ENCODE measurements at regions not wholly inside any gene's neighbourhood (a gene's known extent, or its start where the extent isn't known, plus 50 kb on each side); places are given as distances from the start of the nearest gene placed in this dataset.

GRCh38 chr2:221724631-221725203 lies 152.6 kb upstream of the EPHA4 start:
- POLR2A ChIA-PET (ENCODE audit: partially characterized antibody) = no interaction called here
- no peak overlapping the region for H3K9ac ChIP-seq (replicated peaks in 1 of 4; ENCODE audit: extremely low read depth in 1 of 4, low read depth in 3 of 4, low read length in 3 of 4)
- H3K18ac ChIP-seq (ENCODE audit: extremely low read depth, low read length) = no peak overlapping the region
- no peaks in the 10 kb centered on the region; the same call in 1 of the 2 replicates for H3K23me2 ChIP-seq (ENCODE audit: low read depth, low read length)
- H3K56ac ChIP-seq (replicated peaks; ENCODE audit: insufficient read length, low read depth, low read length) = no peak overlapping the region
- H3K79me1 ChIP-seq (ENCODE audit: low read depth, low read length) = no peaks in the 10 kb centered on the region
- 83% methylated on average over 1 of the region's 1 CpG; no CpG with 5 or more reads in 1 of the 2 experiments for WGBS, 2 experiments (ENCODE audit: extremely low coverage in 1 of 2, insufficient coverage in 1 of 2, insufficient read length in 1 of 2, insufficient replicate concordance in 2 of 2, low coverage in 1 of 2, low lambda C conversion rate in 2 of 2, missing lambda C conversion rate in 1 of 2)
- no peak overlapping the region for H4K91ac ChIP-seq (replicated peaks; ENCODE audit: insufficient read length, low read length)
- H3K9me3 ChIP-seq (ENCODE audit: insufficient read depth in 2 of 2, low read depth in 1 of 2, low read length in 1 of 2) = peaks cover 8 to 18% of the 10 kb centered on the region in 2 experiments; a peak in 3 of 4 replicates
- H3K4ac ChIP-seq (replicated peaks; ENCODE audit: insufficient read length, low read depth, low read length) = no peak overlapping the region
- no peaks in the 10 kb centered on the region for H3K4me1 ChIP-seq (replicated peaks in 1 of 4; ENCODE audit: control insufficient read depth in 3 of 4, insufficient read depth in 4 of 4, low read length in 3 of 4)
- no peak overlapping the region for H4K8ac ChIP-seq (ENCODE audit: extremely low read depth, insufficient read depth, low read length)
- H2BK120ac ChIP-seq (replicated peaks; ENCODE audit: low read depth, low read length) = no peak overlapping the region
- no peaks in the 10 kb centered on the region for H3K36me3 ChIP-seq (ENCODE audit: control insufficient read depth in 2 of 4, insufficient read depth in 4 of 4, low read length in 3 of 4)
- no peak for DNase-seq (ENCODE audit: low read depth in 1 of 2, low spot score in 2 of 2)
- H3K23ac ChIP-seq (ENCODE audit: insufficient read length) = no peak overlapping the region
- CTCF ChIA-PET (ENCODE audit: partially characterized antibody) = no interaction called here
- no peak overlapping the region for H4K5ac ChIP-seq (ENCODE audit: insufficient read length, low read depth, low read length)
- H2BK15ac ChIP-seq (ENCODE audit: low read length) = no peak overlapping the region
- no peaks in the 10 kb centered on the region for H3K79me2 ChIP-seq (ENCODE audit: control insufficient read depth in 1 of 2, insufficient read depth in 2 of 2, low read length in 2 of 2)
- H3K27ac ChIP-seq (ENCODE audit: low read depth, low read length) = no peak overlapping the region
- no peak for FAIRE-seq
- H2BK20ac ChIP-seq (ENCODE audit: low read length) = no peak overlapping the region
- H3K14ac ChIP-seq (ENCODE audit: insufficient read length) = no peak overlapping the region
- no peak overlapping the region for H3K4me3 ChIP-seq (ENCODE audit: extremely low read depth in 1 of 4, insufficient read depth in 2 of 4, low read depth in 3 of 4, low read length in 4 of 4)
- H2BK12ac ChIP-seq (ENCODE audit: low read depth, low read length) = no peak overlapping the region
- H4K20me1 ChIP-seq (replicated peaks in 1 of 2; ENCODE audit: control insufficient read depth in 1 of 2, insufficient read depth in 2 of 2, low read length in 2 of 2) = no peaks in the 10 kb centered on the region
- H2AK5ac ChIP-seq (ENCODE audit: low read depth, low read length) = no peak overlapping the region
- no peak overlapping the region for H2BK5ac ChIP-seq (ENCODE audit: low read depth, low read length)
- no peak overlapping the region for H3K4me2 ChIP-seq (ENCODE audit: insufficient read depth in 1 of 2, low read depth in 2 of 2, low read length in 2 of 2)
- H3K27me3 ChIP-seq (replicated peaks in 1 of 4; ENCODE audit: control insufficient read depth in 3 of 4, extremely low read depth in 1 of 4, insufficient read depth in 3 of 4, low read length in 3 of 4) = no peaks in the 10 kb centered on the region
- H2AFZ ChIP-seq (ENCODE audit: low read length) = no peak overlapping the region
- TF ChIP-seq SRF (IDR thresholded peaks at IDR 0.05; ENCODE audit: low read depth, low read length) (no peak), TEAD4 (IDR thresholded peaks at IDR 0.05; ENCODE audit: low read depth, low read length) (no peak), MAFK (IDR thresholded peaks at IDR 0.05; ENCODE audit: low read depth, low read length) (no peak), HDAC2 (IDR thresholded peaks at IDR 0.05; ENCODE audit: borderline replicate concordance in 1 of 2, low read depth in 2 of 2, low read length in 2 of 2) (no peak), POLR2AphosphoS5 (IDR thresholded peaks at IDR 0.05; ENCODE audit: low read depth, low read length) (no peak), CTCF (IDR thresholded peaks at IDR 0.05; ENCODE audit: control extremely low read depth in 1 of 3, insufficient read depth in 1 of 3, low read depth in 1 of 3, low read length in 3 of 3) (no peak), SUZ12 (IDR thresholded peaks at IDR 0.05; ENCODE audit: low read length) (no peak), CBX8 (IDR thresholded peaks at IDR 0.05; ENCODE audit: borderline replicate concordance, low read depth, low read length) (no peak), NANOG (IDR thresholded peaks at IDR 0.05; ENCODE audit: insufficient read depth, low read depth, low read length, poor library complexity, severe bottlenecking) (no peak)

Measured in H1 (cell line).